ENCODE measurements at regions not wholly inside any gene's neighbourhood (a gene's known extent, or its start where the extent isn't known, plus 50 kb on each side); places are given as distances from the start of the nearest gene placed in this dataset.

- no peak overlapping the region for H3K4me2 ChIP-seq (ENCODE audit: low read depth, low read length)
- H3K9me3 ChIP-seq (ENCODE audit: control insufficient read depth, insufficient read depth, low read length): no peaks in the 10 kb centered on the region
- in situ Hi-C loops (cut with MboI; ENCODE audit: low sequenced_read_pairs) (no loop called here), dilution Hi-C loops (cut with HindIII; ENCODE audit: low sequenced_read_pairs, unreplicated experiment) (no loop called here), intact Hi-C loops (cut with micrococcal nuclease) (no loop called here)
- no peak for ATAC-seq (ENCODE audit: low read depth)
- no peaks in the 10 kb centered on the region for H3K36me3 ChIP-seq (ENCODE audit: control insufficient read depth, insufficient read depth, low read length)
- H2AFZ ChIP-seq (replicated peaks; ENCODE audit: low read length, poor library complexity): no peak overlapping the region
- no peak overlapping the region for H4K8ac ChIP-seq (ENCODE audit: low read depth in 2 of 2, low read length in 2 of 2)
- H4K5ac ChIP-seq (ENCODE audit: low read depth, low read length): no peak overlapping the region
- no peak overlapping the region for H3K14ac ChIP-seq (replicated peaks; ENCODE audit: low read depth, low read length)
- H3K4ac ChIP-seq (ENCODE audit: low read depth, low read length): no peak overlapping the region
- no CpG with 5 or more reads among the region's 2 CpGs for WGBS, 2 experiments (ENCODE audit: extremely low coverage in 2 of 2, insufficient read length in 1 of 2)
- no peaks in the 10 kb centered on the region for H4K20me1 ChIP-seq (ENCODE audit: insufficient read depth, low read length)
- no peaks in the 10 kb centered on the region; the same call in 1 of the 2 replicates for H3K27me3 ChIP-seq (ENCODE audit: control insufficient read depth, insufficient read depth, low read length)
- H3K4me3 ChIP-seq (ENCODE audit: insufficient read depth, low read depth, low read length): no peak overlapping the region
- H4K91ac ChIP-seq (ENCODE audit: insufficient read depth, low read depth, low read length): no peak overlapping the region
- no peak overlapping the region for H2AK9ac ChIP-seq (replicated peaks; ENCODE audit: low read depth, low read length, poor library complexity)
- no peak for DNase-seq
- H3K9ac ChIP-seq (ENCODE audit: low read depth, low read length): no peak overlapping the region
- no peaks in the 10 kb centered on the region for H3K9me1 ChIP-seq (ENCODE audit: insufficient read depth, low read length)
- no peak overlapping the region for H2BK20ac ChIP-seq (ENCODE audit: low read depth, low read length)
- H3K4me1 ChIP-seq (ENCODE audit: control insufficient read depth, insufficient read depth, low read length): no peaks in the 10 kb centered on the region
- H2BK15ac ChIP-seq (ENCODE audit: low read depth, low read length): no peak overlapping the region
- no peak overlapping the region for H2BK5ac ChIP-seq (ENCODE audit: low read depth, low read length, poor library complexity, severe bottlenecking)
- no peaks in the 10 kb centered on the region for H3K79me1 ChIP-seq (ENCODE audit: low read depth in 1 of 2, low read length in 2 of 2)
- POLR2A ChIA-PET (ENCODE audit: unreplicated experiment): no interaction called here
- no peak overlapping the region for H3K56ac ChIP-seq (ENCODE audit: extremely low read depth, insufficient read depth, low read length)
- no TSS peak for BruUV-seq (replicated peaks)
- no peak overlapping the region for H3K18ac ChIP-seq (ENCODE audit: low read depth, low read length)
- H2BK120ac ChIP-seq (ENCODE audit: low read depth, low read length): no peak overlapping the region
- no peak overlapping the region for H2AK5ac ChIP-seq (ENCODE audit: low read depth, low read length)
- CTCF ChIA-PET: no interaction called here
- no peak overlapping the region for H3K23ac ChIP-seq (ENCODE audit: low read depth, low read length)
- TF ChIP-seq RFX5 (IDR thresholded peaks at IDR 0.05; ENCODE audit: low read depth, low read length) (no peak), CTCF (conservative IDR thresholded peaks at IDR 0.05; ENCODE audit: low read depth, low read length) (no peak), USF2 (IDR thresholded peaks at IDR 0.05; ENCODE audit: low read depth, low read length) (no peak), POLR2A (IDR thresholded peaks at IDR 0.05; ENCODE audit: low read depth, low read length) (no peak), MAFK (IDR thresholded peaks at IDR 0.05; ENCODE audit: low read depth, low read length) (no peak), ELK1 (IDR thresholded peaks at IDR 0.05; ENCODE audit: borderline replicate concordance, low read depth, low read length) (no peak), BHLHE40 (IDR thresholded peaks at IDR 0.05; ENCODE audit: low read depth, low read length) (no peak), RAD21 (IDR thresholded peaks at IDR 0.05; ENCODE audit: low read length) (no peak), CEBPB (IDR thresholded peaks at IDR 0.05; ENCODE audit: low read depth, low read length) (no peak), RCOR1 (IDR thresholded peaks at IDR 0.05; ENCODE audit: insufficient replicate concordance, low read length) (no peak)
- H3K27ac ChIP-seq (ENCODE audit: insufficient read depth, low read length): no peak overlapping the region
These were observed 329.1 kb upstream of the SLC24A2 start for GRCh38 chr9:20117986-20118385.
